Neural progenitor cell (in vitro differentiated cells): ENCODE measurements at regions not wholly inside any gene's neighbourhood (a gene's known extent, or its start where the extent isn't known, plus 50 kb on each side); places are given as distances from the start of the nearest gene placed in this dataset.

Experiments
- DNase-seq: peaks from one replicate; pipeline ENCODE4 v3.0.0-alpha.2; 2016; ENCODE audit warnings: low spot score
- H2AFZ ChIP-seq: fragments of 200-600 bp; sonication (generic); replicated peaks from 2 replicates; pipeline ENCODE4 v1.6.1; 2016; ENCODE audit warnings: antibody characterized with exemption
- H3F3A ChIP-seq: fragments of 200-600 bp; sonication (generic); 2 replicates; pipeline ENCODE4 v1.6.1; 2016; ENCODE audit warnings: antibody characterized with exemption, low read depth
- H3K27ac ChIP-seq: fragments of 200-600 bp; sonication (generic); 2 replicates; pipeline ENCODE4 v1.5.1; 2016; ENCODE audit warnings: mild to moderate bottlenecking
- H3K27me3 ChIP-seq: fragments of 200-600 bp; sonication (generic); 2 replicates; pipeline ENCODE4 v1.6.1; 2016; ENCODE audit warnings: mild to moderate bottlenecking, moderate library complexity
- H3K36me3 ChIP-seq: fragments of 200-600 bp; sonication (generic); 2 replicates; pipeline ENCODE4 v1.5.1; 2016
- H3K4me1 ChIP-seq: fragments of 200-600 bp; sonication (generic); 2 replicates; pipeline ENCODE4 v1.6.1; 2016; ENCODE audit warnings: mixed run types
- H3K4me2 ChIP-seq: fragments of 200-600 bp; sonication (generic); 2 replicates; pipeline ENCODE4 v1.6.1; 2016
- H3K4me3 ChIP-seq: fragments of 200-600 bp; sonication (generic); 2 replicates; pipeline ENCODE4 v1.5.1; 2016
- H3K79me2 ChIP-seq: fragments of 200-600 bp; sonication (generic); 2 replicates; pipeline ENCODE4 v1.6.1; 2016; ENCODE audit warnings: low read depth
- H3K9ac ChIP-seq: fragments of 200-600 bp; sonication (generic); 2 replicates; pipeline ENCODE4 v1.6.1; 2016
- H3K9me3 ChIP-seq: fragments of 200-600 bp; sonication (generic); 2 replicates; pipeline ENCODE4 v1.5.1; 2016; ENCODE audit warnings: low read depth
- H4K20me1 ChIP-seq: fragments of 200-600 bp; sonication (generic); 2 replicates; pipeline ENCODE4 v1.6.1; 2016; ENCODE audit warnings: low read depth
- H3K27ac Mint-ChIP-seq: 3 replicates; pipeline ENCODE4 v1.8.0; 2021; ENCODE audit warnings: mixed read lengths
- H3K27me3 Mint-ChIP-seq: 2 replicates; pipeline ENCODE4 v1.8.0; 2022; ENCODE audit warnings: low read depth, mild to moderate bottlenecking, inconsistent platforms, moderate library complexity, mixed read lengths; ENCODE audit not compliant: insufficient read depth
- H3K36me3 Mint-ChIP-seq: 3 replicates; pipeline ENCODE4 v1.8.0; 2021; ENCODE audit warnings: mixed read lengths
- H3K4me1 Mint-ChIP-seq: 3 replicates; pipeline ENCODE4 v1.8.0; 2021; ENCODE audit warnings: mixed read lengths
- H3K4me3 Mint-ChIP-seq: 3 replicates; pipeline ENCODE4 v1.8.0; 2021; ENCODE audit warnings: mild to moderate bottlenecking, moderate library complexity, mixed read lengths
- H3K9me3 Mint-ChIP-seq: 3 replicates; pipeline ENCODE4 v1.8.0; 2020; ENCODE audit warnings: mixed read lengths
- EZH2 ChIP-seq: fragments of 200-600 bp; sonication (generic); IDR thresholded peaks from 2 replicates; pipeline ENCODE4 v1.6.1; 2017; ENCODE audit warnings: antibody characterized with exemption, mild to moderate bottlenecking, moderate library complexity
- EZH2phosphoT487 ChIP-seq: fragments of 200-600 bp; sonication (generic); IDR thresholded peaks from 2 replicates; pipeline ENCODE4 v1.6.1; 2017; ENCODE audit warnings: antibody characterized with exemption
- TF ChIP-seq, protein P1 (sequence below): fragments of 200-600 bp; sonication (generic); IDR thresholded peaks from 2 replicates; pipeline ENCODE4 v1.5.1; 2017; ENCODE audit warnings: antibody characterized with exemption, mild to moderate bottlenecking

DNA sequence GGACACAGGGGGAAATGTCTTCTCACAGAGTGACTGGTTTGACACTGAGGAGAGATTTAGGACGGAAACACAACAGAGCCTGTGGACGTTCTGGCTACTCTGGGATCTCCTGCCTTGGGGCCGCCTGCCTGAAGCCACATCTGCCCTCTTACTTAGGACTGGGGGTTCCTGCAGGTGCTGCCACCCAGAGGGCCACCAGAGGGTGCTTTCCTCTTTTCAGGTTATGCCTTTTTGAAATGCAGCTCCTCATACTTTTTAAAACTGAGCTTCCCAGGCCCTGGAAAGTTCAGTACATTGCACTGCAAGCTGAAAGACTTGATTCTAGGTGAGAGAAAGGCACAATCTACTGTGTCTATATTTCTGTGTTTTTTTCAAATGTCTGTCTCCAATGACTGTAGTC is 92.2 kb upstream of the PGRMC2 start:
- no peaks in the 10 kb centered on the region for H3K79me2 ChIP-seq
- H2AFZ ChIP-seq, result no peak overlapping the region
- no peaks in the 10 kb centered on the region for H3F3A ChIP-seq
- Mint-ChIP-seq H3K36me3 (peaks cover 5% of the 10 kb centered on the region), H3K4me3 (no peak overlapping the region), H3K27ac (no peak overlapping the region), H3K9me3 (peaks cover 15% of the 10 kb centered on the region), H3K4me1 (no peaks in the 10 kb centered on the region), H3K27me3 (peaks cover 2% of the 10 kb centered on the region)
- no peaks in the 10 kb centered on the region for H3K4me1 ChIP-seq
- H3K27ac ChIP-seq, result no peak overlapping the region
- H3K4me2 ChIP-seq, result no peak overlapping the region
- no peak overlapping the region for H3K4me3 ChIP-seq
- H3K27me3 ChIP-seq, result no peaks in the 10 kb centered on the region
- H3K9ac ChIP-seq, result no peak overlapping the region
- H3K36me3 ChIP-seq, result no peaks in the 10 kb centered on the region
- TF ChIP-seq EZH2phosphoT487, result no peak
- TF ChIP-seq, protein P1, sequence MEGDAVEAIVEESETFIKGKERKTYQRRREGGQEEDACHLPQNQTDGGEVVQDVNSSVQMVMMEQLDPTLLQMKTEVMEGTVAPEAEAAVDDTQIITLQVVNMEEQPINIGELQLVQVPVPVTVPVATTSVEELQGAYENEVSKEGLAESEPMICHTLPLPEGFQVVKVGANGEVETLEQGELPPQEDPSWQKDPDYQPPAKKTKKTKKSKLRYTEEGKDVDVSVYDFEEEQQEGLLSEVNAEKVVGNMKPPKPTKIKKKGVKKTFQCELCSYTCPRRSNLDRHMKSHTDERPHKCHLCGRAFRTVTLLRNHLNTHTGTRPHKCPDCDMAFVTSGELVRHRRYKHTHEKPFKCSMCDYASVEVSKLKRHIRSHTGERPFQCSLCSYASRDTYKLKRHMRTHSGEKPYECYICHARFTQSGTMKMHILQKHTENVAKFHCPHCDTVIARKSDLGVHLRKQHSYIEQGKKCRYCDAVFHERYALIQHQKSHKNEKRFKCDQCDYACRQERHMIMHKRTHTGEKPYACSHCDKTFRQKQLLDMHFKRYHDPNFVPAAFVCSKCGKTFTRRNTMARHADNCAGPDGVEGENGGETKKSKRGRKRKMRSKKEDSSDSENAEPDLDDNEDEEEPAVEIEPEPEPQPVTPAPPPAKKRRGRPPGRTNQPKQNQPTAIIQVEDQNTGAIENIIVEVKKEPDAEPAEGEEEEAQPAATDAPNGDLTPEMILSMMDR, result peak; percentile 46
- no peaks in the 10 kb centered on the region for H3K9me3 ChIP-seq
- no peaks in the 10 kb centered on the region for H4K20me1 ChIP-seq
- DNase-seq, result peak; percentile 19

DNA sequence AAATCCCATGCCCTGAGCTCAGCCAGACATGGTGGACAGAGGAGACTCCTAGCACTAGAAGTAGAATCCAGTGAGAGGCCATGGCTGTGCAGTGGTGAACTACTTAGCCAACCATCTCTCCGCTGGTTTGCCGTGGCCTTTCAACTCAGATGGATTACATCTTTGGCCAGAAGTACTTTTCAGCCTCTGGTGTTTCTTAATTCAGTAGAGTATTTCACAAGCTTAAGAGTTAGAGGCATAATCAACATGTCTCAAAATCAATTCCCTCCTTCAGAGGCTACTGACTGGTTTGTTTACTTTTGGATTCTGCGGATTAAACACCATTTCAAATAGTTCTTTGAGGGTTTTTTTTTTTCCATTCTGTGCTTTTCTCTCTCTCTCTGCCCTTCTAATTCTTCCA is 91.1 kb upstream of the PGRMC2 start:
- Histone ChIP-seq H3F3A (no peaks in the 10 kb centered on the region), H3K4me3 (no peak overlapping the region), H3K36me3 (no peaks in the 10 kb centered on the region), H3K27ac (no peak overlapping the region), H3K9me3 (no peaks in the 10 kb centered on the region), H3K79me2 (no peaks in the 10 kb centered on the region), H3K27me3 (no peaks in the 10 kb centered on the region), H3K9ac (no peak overlapping the region), H3K4me1 (no peaks in the 10 kb centered on the region), H2AFZ (no peak overlapping the region), H3K4me2 (no peak overlapping the region), H4K20me1 (no peaks in the 10 kb centered on the region)
- no peak for TF ChIP-seq EZH2
- no peak for TF ChIP-seq EZH2phosphoT487
- TF ChIP-seq, protein P1, result no peak
- no peak for DNase-seq
- Mint-ChIP-seq H3K27me3 (peaks cover 2% of the 10 kb centered on the region), H3K4me1 (no peaks in the 10 kb centered on the region), H3K36me3 (peaks cover 5% of the 10 kb centered on the region), H3K9me3 (peaks cover 15% of the 10 kb centered on the region), H3K4me3 (no peak overlapping the region), H3K27ac (no peak overlapping the region)

DNA sequence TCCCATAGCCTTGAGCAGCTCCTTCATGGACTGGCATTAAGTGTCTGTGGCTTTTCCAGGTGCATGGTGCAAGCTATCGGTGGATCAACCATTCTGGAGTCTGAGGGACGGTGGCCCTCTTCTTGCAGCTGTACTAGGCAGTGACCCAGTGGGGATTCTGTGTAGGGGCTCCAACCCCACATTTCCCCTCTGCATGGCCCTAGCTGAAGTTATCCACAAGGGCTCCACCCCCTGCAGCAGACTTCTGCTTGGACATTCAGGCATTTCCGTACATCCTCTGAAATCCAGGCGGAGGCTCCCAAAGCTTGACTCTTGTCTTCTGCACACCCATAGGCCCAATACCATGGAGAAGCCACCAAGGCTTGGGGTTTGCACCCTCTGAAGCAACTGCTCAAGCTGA is 89.3 kb upstream of the PGRMC2 start:
- H3F3A ChIP-seq, result no peaks in the 10 kb centered on the region
- H3K9ac ChIP-seq, result no peak overlapping the region
- Mint-ChIP-seq H3K36me3 (peaks cover 5% of the 10 kb centered on the region), H3K9me3 (peaks cover 15% of the 10 kb centered on the region), H3K4me3 (no peak overlapping the region), H3K27me3 (peaks cover 2% of the 10 kb centered on the region), H3K27ac (no peak overlapping the region), H3K4me1 (no peaks in the 10 kb centered on the region)
- H3K36me3 ChIP-seq, result no peaks in the 10 kb centered on the region
- no peak overlapping the region for H3K27ac ChIP-seq
- no peaks in the 10 kb centered on the region for H3K9me3 ChIP-seq
- H4K20me1 ChIP-seq, result no peaks in the 10 kb centered on the region
- H3K4me2 ChIP-seq, result no peak overlapping the region
- H3K79me2 ChIP-seq, result no peaks in the 10 kb centered on the region
- DNase-seq, result no peak
- no peaks in the 10 kb centered on the region for H3K4me1 ChIP-seq
- TF ChIP-seq EZH2phosphoT487, result no peak
- TF ChIP-seq, protein P1, result no peak
- no peak for TF ChIP-seq EZH2
- H3K4me3 ChIP-seq, result no peak overlapping the region
- H3K27me3 ChIP-seq, result no peaks in the 10 kb centered on the region
- no peak overlapping the region for H2AFZ ChIP-seq

DNA sequence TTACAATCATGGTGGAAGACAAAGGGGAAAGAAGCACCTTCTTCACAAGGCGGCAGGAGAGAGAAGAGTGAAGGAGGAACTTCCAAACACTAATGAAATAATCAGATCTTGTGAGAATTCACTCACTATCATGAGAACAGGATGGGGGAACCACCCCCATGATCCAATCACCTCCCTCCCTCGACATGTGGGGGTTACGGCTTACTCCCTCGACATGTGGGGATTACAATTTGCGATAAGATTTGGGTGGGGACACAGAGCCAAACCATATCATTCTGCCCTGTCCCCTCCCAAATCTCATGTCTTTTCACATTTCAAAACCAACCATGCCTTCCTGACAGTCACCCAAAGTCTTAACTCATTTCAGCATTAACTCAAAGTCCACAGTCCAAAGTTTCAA is 88.7 kb upstream of the PGRMC2 start:
- DNase-seq, result no peak

More for the DNA sequence above, 88.7 kb upstream of the PGRMC2 start:
- no peaks in the 10 kb centered on the region for H3K36me3 ChIP-seq
- H2AFZ ChIP-seq, result no peak overlapping the region
- H3K79me2 ChIP-seq, result no peaks in the 10 kb centered on the region
- H3K27ac Mint-ChIP-seq, result no peak overlapping the region
- peaks cover 15% of the 10 kb centered on the region for H3K9me3 Mint-ChIP-seq
- H4K20me1 ChIP-seq, result no peaks in the 10 kb centered on the region
- H3K27ac ChIP-seq, result no peak overlapping the region
- H3K4me3 ChIP-seq, result no peak overlapping the region
- TF ChIP-seq EZH2 (no peak), EZH2phosphoT487 (no peak)
- TF ChIP-seq, protein P1, result no peak
- H3K4me1 Mint-ChIP-seq, result no peaks in the 10 kb centered on the region
- H3K36me3 Mint-ChIP-seq, result peaks cover 5% of the 10 kb centered on the region
- H3K9ac ChIP-seq, result no peak overlapping the region
- no peaks in the 10 kb centered on the region for H3K4me1 ChIP-seq
- H3K9me3 ChIP-seq, result no peaks in the 10 kb centered on the region
- no peak overlapping the region for H3K4me2 ChIP-seq
- H3K27me3 ChIP-seq, result no peaks in the 10 kb centered on the region
- no peak overlapping the region for H3K4me3 Mint-ChIP-seq
- peaks cover 2% of the 10 kb centered on the region for H3K27me3 Mint-ChIP-seq
- no peaks in the 10 kb centered on the region for H3F3A ChIP-seq
